ENCODE measurements at regions not wholly inside any gene's neighbourhood (a gene's known extent, or its start where the extent isn't known, plus 50 kb on each side); places are given as distances from the start of the nearest gene placed in this dataset.

- Histone ChIP-seq H3K27ac (no peak overlapping the region), H3K4me2 (ENCODE audit: unreplicated experiment) (no peak overlapping the region), H4K20me1 (ENCODE audit: insufficient read depth) (no peaks in the 10 kb centered on the region), H2AFZ (no peak overlapping the region), H3K79me2 (ENCODE audit: insufficient read depth) (no peaks in the 10 kb centered on the region), H3K9me3 (ENCODE audit: low read depth) (no peaks in the 10 kb centered on the region), H3K9me2 (ENCODE audit: insufficient read depth) (no peaks in the 10 kb centered on the region), H3F3A (ENCODE audit: insufficient read depth) (no peaks in the 10 kb centered on the region), H3K4me1 (ENCODE audit: insufficient read depth) (no peaks in the 10 kb centered on the region), H3K9ac (no peak overlapping the region), H3K36me3 (ENCODE audit: low read depth) (no peaks in the 10 kb centered on the region), H3K27me3 (replicated peaks; ENCODE audit: insufficient read depth) (no peaks in the 10 kb centered on the region), H3K4me3 (no peak overlapping the region)
- WGBS, 2 experiments (ENCODE audit: low coverage in 1 of 2, low lambda C conversion rate in 2 of 2, missing lambda C conversion rate in 2 of 2) = 38 to 52% methylated on average over 3 of the region's 3 CpGs
- in situ Hi-C loops (cut with MboI) = no loop called here
- TF ChIP-seq EZH2 (IDR thresholded peaks at IDR 0.05; ENCODE audit: insufficient read depth, poor library complexity, severe bottlenecking) (no peak), EZH2phosphoT487 (IDR thresholded peaks at IDR 0.05; ENCODE audit: insufficient read depth, low read depth) (no peak)
- DNase-seq = no peak
Measured at GRCh38 chr11:101362643-101363042, 221.2 kb downstream of the TRPC6 start.

- WGBS, 2 experiments (ENCODE audit: low coverage in 1 of 2, low lambda C conversion rate in 2 of 2, missing lambda C conversion rate in 2 of 2) = 11 to 24% methylated on average over 1 of the region's 1 CpG
- H3K9me2 ChIP-seq (ENCODE audit: insufficient read depth) = no peaks in the 10 kb centered on the region
- H4K20me1 ChIP-seq (ENCODE audit: insufficient read depth) = no peaks in the 10 kb centered on the region
- no peaks in the 10 kb centered on the region for H3K4me1 ChIP-seq (ENCODE audit: insufficient read depth)
- H2AFZ ChIP-seq = no peak overlapping the region
- H3K9me3 ChIP-seq (ENCODE audit: low read depth) = no peaks in the 10 kb centered on the region
- no peaks in the 10 kb centered on the region for H3F3A ChIP-seq (ENCODE audit: insufficient read depth)
- no peak for DNase-seq
- no peak overlapping the region for H3K4me2 ChIP-seq (ENCODE audit: unreplicated experiment)
- H3K9ac ChIP-seq = no peak overlapping the region
- TF ChIP-seq EZH2phosphoT487 (IDR thresholded peaks at IDR 0.05; ENCODE audit: insufficient read depth, low read depth) = no peak
- TF ChIP-seq EZH2 (IDR thresholded peaks at IDR 0.05; ENCODE audit: insufficient read depth, poor library complexity, severe bottlenecking) = no peak
- H3K27ac ChIP-seq = no peak overlapping the region
- in situ Hi-C loops (cut with MboI) = no loop called here
- H3K4me3 ChIP-seq = no peak overlapping the region
- H3K27me3 ChIP-seq (replicated peaks; ENCODE audit: insufficient read depth) = no peaks in the 10 kb centered on the region
- no peaks in the 10 kb centered on the region for H3K36me3 ChIP-seq (ENCODE audit: low read depth)
- no peaks in the 10 kb centered on the region for H3K79me2 ChIP-seq (ENCODE audit: insufficient read depth)
Measured at GRCh38 chr11:101357771-101358170, 226.0 kb downstream of the TRPC6 start.

GRCh38 chr11:101354801-101355200 is 225.2 kb upstream of the PGR start:
- no peaks in the 10 kb centered on the region for H4K20me1 ChIP-seq (ENCODE audit: insufficient read depth)
- H3K27ac ChIP-seq = no peak overlapping the region
- H3K27me3 ChIP-seq (replicated peaks; ENCODE audit: insufficient read depth) = no peaks in the 10 kb centered on the region
- H3K9me3 ChIP-seq (ENCODE audit: low read depth) = no peaks in the 10 kb centered on the region
- no peaks in the 10 kb centered on the region for H3K4me1 ChIP-seq (ENCODE audit: insufficient read depth)
- no peaks in the 10 kb centered on the region for H3K79me2 ChIP-seq (ENCODE audit: insufficient read depth)
- no peak overlapping the region for H3K9ac ChIP-seq
- H3K9me2 ChIP-seq (ENCODE audit: insufficient read depth) = no peaks in the 10 kb centered on the region
- DNase-seq = no peak
- H3K4me2 ChIP-seq (ENCODE audit: unreplicated experiment) = no peak overlapping the region
- in situ Hi-C loops (cut with MboI) = no loop called here
- TF ChIP-seq EZH2phosphoT487 (IDR thresholded peaks at IDR 0.05; ENCODE audit: insufficient read depth, low read depth) (no peak), EZH2 (IDR thresholded peaks at IDR 0.05; ENCODE audit: insufficient read depth, poor library complexity, severe bottlenecking) (no peak)
- H3K36me3 ChIP-seq (ENCODE audit: low read depth) = no peaks in the 10 kb centered on the region
- H2AFZ ChIP-seq = no peak overlapping the region
- H3K4me3 ChIP-seq = no peak overlapping the region
- H3F3A ChIP-seq (ENCODE audit: insufficient read depth) = no peaks in the 10 kb centered on the region
- 58% methylated on average over 4 of the region's 4 CpGs for WGBS, 2 experiments (ENCODE audit: low coverage in 1 of 2, low lambda C conversion rate in 2 of 2, missing lambda C conversion rate in 2 of 2)

GRCh38 chr11:101348786-101349185 is 219.2 kb upstream of the PGR start:
- in situ Hi-C loops (cut with MboI) = no loop called here
- no peaks in the 10 kb centered on the region for H3K9me3 ChIP-seq (ENCODE audit: low read depth)
- DNase-seq = no peak
- no peaks in the 10 kb centered on the region for H3K79me2 ChIP-seq (ENCODE audit: insufficient read depth)
- H4K20me1 ChIP-seq (ENCODE audit: insufficient read depth) = no peaks in the 10 kb centered on the region
- no peak overlapping the region for H3K27ac ChIP-seq
- H3K4me2 ChIP-seq (ENCODE audit: unreplicated experiment) = no peak overlapping the region
- no peak for TF ChIP-seq EZH2phosphoT487 (IDR thresholded peaks at IDR 0.05; ENCODE audit: insufficient read depth, low read depth)
- no peak for TF ChIP-seq EZH2 (IDR thresholded peaks at IDR 0.05; ENCODE audit: insufficient read depth, poor library complexity, severe bottlenecking)
- no peak overlapping the region for H3K9ac ChIP-seq
- H3K36me3 ChIP-seq (ENCODE audit: low read depth) = no peaks in the 10 kb centered on the region
- H3F3A ChIP-seq (ENCODE audit: insufficient read depth) = no peaks in the 10 kb centered on the region
- no peaks in the 10 kb centered on the region for H3K27me3 ChIP-seq (replicated peaks; ENCODE audit: insufficient read depth)
- no peak overlapping the region for H2AFZ ChIP-seq
- no peaks in the 10 kb centered on the region for H3K4me1 ChIP-seq (ENCODE audit: insufficient read depth)
- WGBS, 2 experiments (ENCODE audit: low coverage in 1 of 2, low lambda C conversion rate in 2 of 2, missing lambda C conversion rate in 2 of 2) = 11 to 24% methylated on average over 3 of the region's 3 CpGs
- no peak overlapping the region for H3K4me3 ChIP-seq
- H3K9me2 ChIP-seq (ENCODE audit: insufficient read depth) = no peaks in the 10 kb centered on the region

GRCh38 chr11:101346591-101346990 is 217.0 kb upstream of the PGR start:
- Histone ChIP-seq H3K79me2 (ENCODE audit: insufficient read depth) (no peaks in the 10 kb centered on the region), H3K27me3 (replicated peaks; ENCODE audit: insufficient read depth) (no peaks in the 10 kb centered on the region), H3K9me3 (ENCODE audit: low read depth) (no peaks in the 10 kb centered on the region), H3K27ac (no peak overlapping the region), H3K9ac (no peak overlapping the region), H3K4me2 (ENCODE audit: unreplicated experiment) (no peak overlapping the region), H3K9me2 (ENCODE audit: insufficient read depth) (no peaks in the 10 kb centered on the region), H3K4me1 (ENCODE audit: insufficient read depth) (no peaks in the 10 kb centered on the region), H3F3A (ENCODE audit: insufficient read depth) (no peaks in the 10 kb centered on the region), H2AFZ (no peak overlapping the region), H4K20me1 (ENCODE audit: insufficient read depth) (no peaks in the 10 kb centered on the region), H3K4me3 (no peak overlapping the region), H3K36me3 (ENCODE audit: low read depth) (no peaks in the 10 kb centered on the region)
- DNase-seq = peak; percentile 37
- in situ Hi-C loops (cut with MboI) = no loop called here
- WGBS, 2 experiments (ENCODE audit: low coverage in 1 of 2, low lambda C conversion rate in 2 of 2, missing lambda C conversion rate in 2 of 2) = 42 to 48% methylated on average over 4 of the region's 4 CpGs
- TF ChIP-seq EZH2 (IDR thresholded peaks at IDR 0.05; ENCODE audit: insufficient read depth, poor library complexity, severe bottlenecking) (no peak), EZH2phosphoT487 (IDR thresholded peaks at IDR 0.05; ENCODE audit: insufficient read depth, low read depth) (no peak)
